Activated CD4-positive, alpha-beta T cell treated with anti-CD3 and anti-CD28 coated beads for 4 hours (primary cell): ENCODE measurements at regions not wholly inside any gene's neighbourhood (a gene's known extent, or its start where the extent isn't known, plus 50 kb on each side); places are given as distances from the start of the nearest gene placed in this dataset.

Experiments
- DNase-seq, 2 donors: peaks; one replicate each; pipeline ENCODE4 v3.0.0-alpha.2; 2020

DNA sequence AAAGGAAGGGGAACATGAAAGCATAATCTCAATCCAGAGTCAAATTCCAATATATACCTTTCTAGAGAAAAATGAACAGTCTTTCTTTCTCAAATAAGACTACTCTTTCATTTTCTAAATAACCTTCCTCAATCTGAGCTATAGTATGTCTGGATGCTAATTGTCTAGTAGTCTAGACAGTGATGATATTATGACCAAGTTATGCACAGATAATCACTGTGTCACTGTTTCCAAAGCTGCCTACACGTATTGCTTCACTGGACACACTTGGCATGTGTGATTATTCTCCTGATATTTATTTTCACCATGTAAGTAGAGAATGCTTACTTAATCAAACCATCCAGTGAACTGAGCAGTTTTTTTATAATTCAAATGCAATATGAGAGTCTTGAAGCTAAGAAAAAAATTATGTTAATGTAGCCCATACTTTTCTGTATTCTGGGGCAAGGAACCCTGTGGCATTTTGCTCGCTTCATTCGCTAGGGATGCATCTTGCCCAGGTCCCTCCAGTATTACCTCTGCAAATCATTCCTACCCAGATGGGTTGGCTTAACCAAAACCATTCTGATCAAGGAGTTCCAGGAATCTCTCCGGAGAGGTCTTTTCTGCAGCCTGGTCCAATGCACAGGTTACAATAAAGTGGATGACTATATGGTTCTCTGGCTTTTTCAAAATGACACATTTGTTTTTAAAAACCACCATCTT lies 303.1 kb upstream of the RUNX1 start:
- no peak for DNase-seq

DNA sequence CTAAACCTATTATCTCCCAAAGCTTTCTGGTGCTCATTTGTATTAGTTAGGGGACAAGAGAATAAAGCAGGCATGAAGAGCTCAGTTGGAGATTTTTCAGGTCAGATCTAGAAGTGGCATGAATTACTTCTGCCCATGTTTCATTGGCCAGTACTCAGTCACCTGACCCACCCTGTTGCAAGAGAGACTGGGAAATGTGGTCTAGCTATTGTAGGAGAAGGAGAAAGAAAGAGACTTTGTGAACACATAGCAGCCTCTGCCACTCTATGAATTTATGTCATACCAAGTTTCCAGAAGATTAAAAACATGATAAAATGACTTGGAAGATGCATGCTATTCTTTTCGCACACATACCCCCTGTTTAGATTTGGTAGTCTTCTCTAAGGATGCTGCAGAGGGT lies 302.3 kb upstream of the RUNX1 start:
- no peak for DNase-seq

- no peak for DNase-seq
Measured at GRCh38 chr21:35350965-35351364, 301.9 kb upstream of the RUNX1 start.

DNA sequence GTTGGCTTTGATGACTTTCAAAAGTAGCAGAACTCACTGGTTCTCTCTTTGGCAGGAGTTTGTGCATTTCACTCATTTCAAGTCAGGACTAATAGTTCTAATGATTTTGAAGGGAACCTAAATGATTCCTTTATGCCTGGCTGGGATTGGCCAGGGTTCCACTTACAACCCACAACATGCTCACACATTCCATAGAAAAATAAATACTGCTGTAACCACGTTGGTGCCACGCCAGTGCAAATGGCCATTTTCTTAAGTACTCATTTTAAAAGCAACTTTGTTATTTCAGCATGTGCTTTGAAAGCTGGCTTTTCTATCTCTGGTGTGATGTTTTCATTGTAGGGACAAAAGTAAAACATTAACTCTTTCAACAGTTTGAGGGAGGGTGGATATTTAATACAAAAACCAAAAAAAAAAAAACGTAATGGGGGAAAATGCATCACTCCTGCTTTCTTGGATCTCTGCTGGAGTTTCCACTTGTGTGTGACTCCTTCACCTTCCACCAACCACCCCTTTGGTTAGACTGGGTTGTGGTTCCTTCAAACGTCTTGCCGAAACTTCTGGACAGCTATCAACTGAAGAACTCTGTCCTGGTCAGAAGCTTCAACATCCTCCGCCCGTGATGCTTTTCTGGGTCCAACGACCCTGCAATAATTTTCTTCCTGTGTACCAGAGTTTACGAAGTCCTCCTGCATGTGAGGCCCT lies 300.4 kb upstream of the RUNX1 start:
- no peak for DNase-seq

GRCh38 chr21:35348686-35349085 lies 299.6 kb upstream of the RUNX1 start:
- DNase-seq = no peak

GRCh38 chr21:35346697-35347096 lies 297.6 kb upstream of the RUNX1 start:
- DNase-seq = no peak

DNA sequence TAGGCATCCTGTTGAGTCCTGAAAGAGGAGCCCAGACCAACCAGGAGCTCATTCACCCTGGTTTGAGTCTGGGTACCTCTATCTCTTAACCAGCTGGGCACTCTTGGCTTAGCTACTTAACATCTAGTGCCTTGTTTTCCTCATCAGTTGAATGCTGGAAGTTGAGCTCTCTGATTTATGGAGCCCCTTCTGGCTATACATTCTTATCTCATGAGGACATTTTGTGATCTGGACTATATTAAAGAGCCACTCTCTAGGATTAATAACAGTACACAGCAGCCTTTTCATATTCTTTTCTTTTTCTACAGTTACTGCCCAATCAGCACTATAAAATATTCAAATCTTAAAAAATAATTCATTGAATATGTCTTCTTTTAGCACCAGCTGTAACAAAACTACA lies 296.9 kb upstream of the RUNX1 start:
- DNase-seq = no peak

DNA sequence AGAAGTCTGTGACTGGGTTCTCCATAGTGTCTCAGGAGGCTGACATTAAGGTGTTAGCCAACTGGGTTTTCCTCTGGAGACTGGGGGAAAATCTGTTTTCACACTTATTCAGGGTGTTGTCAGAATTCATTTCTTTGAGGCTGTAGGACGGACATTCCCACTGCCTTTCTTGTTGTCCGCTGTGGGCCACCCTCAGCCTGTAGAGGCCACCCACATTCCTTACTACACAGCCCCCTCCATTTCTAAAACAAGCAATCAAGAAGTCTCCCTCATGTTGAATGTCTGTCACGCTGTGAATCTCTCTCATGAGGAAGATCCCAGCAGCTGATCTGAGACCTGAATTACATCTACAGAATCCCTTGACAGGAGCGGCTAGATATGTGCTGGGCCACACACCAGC lies 295.5 kb upstream of the RUNX1 start:
- DNase-seq = no peak

DNA sequence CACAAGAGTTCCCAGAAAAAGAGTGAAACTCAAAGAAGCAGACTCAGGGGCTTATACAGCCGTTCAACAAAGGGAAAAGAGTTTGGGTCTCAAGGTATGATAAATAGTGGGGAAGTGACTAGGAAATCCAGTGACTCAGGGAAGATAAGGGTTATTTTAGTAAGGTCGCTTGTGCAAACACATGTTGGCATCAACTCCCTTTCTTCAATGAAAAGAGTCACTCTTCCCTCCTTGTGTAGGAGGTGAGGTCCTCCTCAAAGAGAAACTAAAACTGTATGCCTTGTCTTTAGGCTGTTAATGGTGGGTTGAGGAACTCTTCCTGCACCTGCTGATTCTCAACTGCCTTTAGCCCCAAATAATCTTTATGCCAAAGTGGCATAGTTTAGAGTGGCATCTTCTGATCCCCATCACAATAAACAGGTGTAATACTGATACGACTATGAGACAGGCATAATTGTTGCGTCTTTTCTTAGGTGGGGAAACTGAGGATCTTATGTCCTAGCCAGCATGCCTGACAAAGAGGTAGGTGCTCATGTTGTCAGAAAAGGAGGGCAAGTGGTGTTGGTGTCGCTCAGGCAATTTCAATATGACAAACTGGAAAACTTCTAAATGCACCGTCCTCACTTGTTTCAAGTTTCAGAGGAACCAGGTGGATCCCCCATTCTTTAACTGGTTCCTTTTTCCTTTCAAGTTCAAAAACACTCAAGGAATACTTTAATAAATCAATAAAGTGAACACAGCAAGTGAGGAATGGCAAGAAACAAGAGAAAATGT lies 294.1 kb upstream of the RUNX1 start:
- DNase-seq = no peak

GRCh38 chr21:35342440-35342839 lies 293.3 kb upstream of the RUNX1 start:
- no peak for DNase-seq

- DNase-seq = no peak
Measured at GRCh38 chr21:35340273-35340672, 291.2 kb upstream of the RUNX1 start.

GRCh38 chr21:35338881-35339632 lies 290.0 kb upstream of the RUNX1 start:
- DNase-seq = no peak

DNA sequence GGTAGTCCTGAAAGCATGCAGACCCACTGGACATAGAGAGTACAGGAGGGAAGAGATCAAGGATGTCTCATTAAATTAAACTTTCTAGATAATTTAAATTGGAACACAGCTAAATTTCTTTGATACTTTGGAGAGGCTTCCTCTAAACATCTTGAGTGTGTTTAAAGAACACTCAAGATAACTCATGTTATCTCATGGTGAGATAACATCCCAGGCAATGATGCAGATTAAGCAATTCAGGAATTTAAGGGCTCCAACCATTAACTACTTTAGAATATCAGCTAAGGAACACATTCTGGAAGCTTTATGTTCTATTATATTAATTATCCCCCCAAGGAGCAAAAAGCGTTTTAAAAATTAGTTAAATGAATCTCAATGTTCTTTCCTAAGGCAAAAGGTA lies 289.2 kb upstream of the RUNX1 start:
- no peak for DNase-seq

- no peak for DNase-seq
Measured at GRCh38 chr21:35337573-35337972, 288.5 kb upstream of the RUNX1 start.

DNA sequence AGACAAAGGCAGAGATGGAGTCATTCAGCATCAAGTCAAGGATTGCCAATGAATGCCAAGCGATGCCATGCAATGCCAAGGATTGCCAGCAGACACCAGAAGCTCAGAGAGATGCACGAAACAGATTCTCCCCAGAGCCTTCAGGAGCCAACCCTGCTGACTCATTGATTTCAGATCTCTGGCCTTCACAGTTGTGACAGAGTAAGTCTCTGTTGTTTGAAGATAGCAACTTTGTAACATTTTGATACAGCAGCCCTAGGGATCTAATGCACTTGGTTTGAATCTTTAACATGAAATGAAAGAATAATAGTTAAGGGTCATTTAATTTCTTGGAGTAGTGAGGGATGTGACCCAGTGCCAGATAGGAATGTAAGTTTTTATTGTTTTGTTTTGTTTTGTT lies 287.4 kb upstream of the RUNX1 start:
- no peak for DNase-seq

- DNase-seq = peak; percentile 9 to 16
Measured at GRCh38 chr21:35335951-35336446, 286.9 kb upstream of the RUNX1 start.

DNA sequence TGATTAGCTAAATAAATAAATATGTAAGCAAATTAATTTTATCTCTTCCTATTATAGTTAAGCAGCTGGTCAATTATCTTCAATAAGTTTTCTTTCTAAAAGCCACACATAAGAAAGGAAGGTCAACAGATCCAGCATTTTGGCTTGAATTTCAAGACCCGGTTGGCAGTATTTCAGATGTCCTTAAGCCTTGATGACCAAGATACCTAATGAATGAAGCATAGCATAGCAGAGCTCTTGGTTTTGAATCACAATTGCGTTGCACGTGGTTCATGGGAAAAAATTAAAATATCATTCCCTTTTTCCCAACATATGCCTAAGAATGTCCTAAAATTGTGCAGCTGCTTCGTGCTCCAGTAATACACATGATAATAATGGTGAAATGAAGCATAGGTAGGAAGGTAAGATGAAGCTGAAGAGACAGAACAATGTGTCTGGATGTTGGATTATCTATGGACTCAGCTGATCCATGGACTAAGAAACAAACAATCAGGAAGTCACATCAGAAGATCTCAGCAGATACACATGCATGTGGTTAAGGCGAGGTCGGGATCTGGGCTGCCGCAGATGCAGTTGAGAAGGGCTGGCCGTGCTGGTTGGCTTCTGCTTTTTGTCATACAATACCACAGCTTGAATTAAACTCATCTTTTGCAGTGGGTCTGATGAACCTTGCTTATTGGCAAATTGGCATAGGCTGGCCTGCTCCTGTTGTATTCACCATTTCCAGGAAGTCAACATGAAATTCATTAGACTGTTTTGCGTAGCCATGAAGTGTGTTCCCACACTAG lies 284.9 kb upstream of the RUNX1 start:
- DNase-seq = no peak

DNA sequence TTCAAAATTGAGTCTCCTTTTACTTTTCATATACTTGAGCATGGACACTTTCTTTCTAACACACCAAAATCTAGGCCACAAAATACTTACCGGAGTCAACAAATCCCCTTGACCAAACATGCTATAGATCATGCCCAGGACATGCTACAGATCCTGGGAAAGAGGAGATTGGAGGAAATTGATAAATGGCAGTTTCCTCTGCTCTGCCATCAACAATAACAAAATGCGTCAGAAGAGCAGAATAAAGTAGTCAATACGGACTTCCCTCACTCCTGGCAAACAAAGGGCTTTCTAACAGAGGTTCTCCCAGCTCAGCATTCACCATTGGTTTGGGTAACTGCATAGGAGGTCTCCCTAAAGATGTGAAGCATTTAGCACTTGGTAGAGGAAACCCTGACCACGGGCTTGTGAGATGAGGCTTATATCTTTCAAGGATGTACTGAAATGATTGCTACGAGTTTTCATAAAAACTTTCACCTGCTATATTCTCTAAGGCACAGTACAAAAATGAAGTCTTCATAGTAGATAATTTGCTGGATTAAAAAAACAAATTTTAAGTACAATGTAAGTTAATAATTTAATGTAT lies 283.8 kb upstream of the RUNX1 start:
- no peak for DNase-seq

DNA sequence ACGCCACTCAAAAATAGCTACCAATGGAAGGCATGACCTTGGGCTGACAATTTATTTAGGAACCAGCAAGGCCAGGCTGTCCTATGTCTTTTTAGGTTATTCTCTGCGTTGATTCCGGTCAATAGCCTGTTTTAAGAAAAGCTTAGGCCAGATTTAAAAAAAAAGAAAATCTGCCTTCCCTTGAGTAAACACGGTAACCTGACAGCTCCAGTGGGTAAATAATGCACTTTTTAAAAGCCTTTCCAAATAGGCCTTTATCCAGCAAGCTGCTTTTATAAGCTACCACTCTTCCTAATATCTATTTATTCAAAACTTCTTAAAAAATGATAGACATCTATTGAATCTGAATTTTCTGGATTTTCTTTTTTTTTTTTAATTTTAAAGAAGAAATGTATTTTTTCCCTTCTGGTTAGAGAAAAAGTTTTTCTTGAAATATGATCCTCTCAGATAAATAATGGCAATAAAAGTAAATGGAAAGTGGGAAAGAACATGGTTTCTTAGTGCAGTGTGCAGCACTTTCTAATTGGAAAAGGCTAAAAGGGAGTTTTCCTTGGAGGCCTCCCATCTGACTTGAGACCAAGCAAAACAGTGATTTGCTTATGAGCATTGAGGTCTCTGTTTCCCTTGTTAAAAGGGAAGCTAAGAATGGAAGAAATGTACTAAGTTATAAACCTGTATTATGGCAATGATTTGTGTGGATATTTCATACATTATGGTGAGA lies 281.0 kb upstream of the RUNX1 start:
- DNase-seq = no peak

- DNase-seq = no peak
Measured at GRCh38 chr21:35328856-35329455, 279.9 kb upstream of the RUNX1 start.

- no peak for DNase-seq
Measured at GRCh38 chr21:35326677-35327076, 277.6 kb upstream of the RUNX1 start.
